Ishikawa (cell line): ENCODE measurements at regions not wholly inside any gene's neighbourhood (a gene's known extent, or its start where the extent isn't known, plus 50 kb on each side); places are given as distances from the start of the nearest gene placed in this dataset.

ENCODE experiments used
- CREB1 ChIP-seq: IDR thresholded peaks from 2 replicates; pipeline ENCODE4 v1.6.1; 2012; ENCODE audit warnings: low read depth
- EP300 ChIP-seq: IDR thresholded peaks from 2 replicates; pipeline ENCODE4 v1.6.1; 2012; ENCODE audit warnings: borderline replicate concordance
- NFIC ChIP-seq: IDR thresholded peaks from 2 replicates; pipeline ENCODE4 v1.6.1; 2012
- USF1 ChIP-seq: IDR thresholded peaks from 2 replicates; pipeline ENCODE4 v1.6.1; 2012
- YY1 ChIP-seq: IDR thresholded peaks from 2 replicates; pipeline ENCODE4 v1.6.1; 2012; ENCODE audit warnings: low read depth
- ZBTB7A ChIP-seq: IDR thresholded peaks from 2 replicates; pipeline ENCODE4 v1.6.1; 2012; ENCODE audit warnings: low read depth

GRCh38 chr2:11104794-11105660 lies 50.2 kb upstream of the SLC66A3 start:
- TF ChIP-seq ZBTB7A: no peak
- no peak for TF ChIP-seq NFIC
- no peak for TF ChIP-seq USF1
- no peak for TF ChIP-seq EP300
- no peak for TF ChIP-seq YY1
- TF ChIP-seq CREB1: no peak
